22Rv1 (cell line): ENCODE measurements at regions not wholly inside any gene's neighbourhood (a gene's known extent, or its start where the extent isn't known, plus 50 kb on each side); places are given as distances from the start of the nearest gene placed in this dataset.

Experiments
- H3K27ac ChIP-seq: fragments of 450-650 bp; 2 replicates; pipeline ENCODE4 v1.5.1; 2017
- ZFX ChIP-seq: fragments of 450-650 bp; IDR thresholded peaks from 2 replicates; pipeline ENCODE4 v1.6.1; 2017; ENCODE audit warnings: antibody characterized with exemption, borderline replicate concordance
- TF ChIP-seq, protein P1 (sequence below): fragments of 450-650 bp; IDR thresholded peaks from 2 replicates; pipeline ENCODE4 v1.5.1; 2017; ENCODE audit warnings: mild to moderate bottlenecking

DNA sequence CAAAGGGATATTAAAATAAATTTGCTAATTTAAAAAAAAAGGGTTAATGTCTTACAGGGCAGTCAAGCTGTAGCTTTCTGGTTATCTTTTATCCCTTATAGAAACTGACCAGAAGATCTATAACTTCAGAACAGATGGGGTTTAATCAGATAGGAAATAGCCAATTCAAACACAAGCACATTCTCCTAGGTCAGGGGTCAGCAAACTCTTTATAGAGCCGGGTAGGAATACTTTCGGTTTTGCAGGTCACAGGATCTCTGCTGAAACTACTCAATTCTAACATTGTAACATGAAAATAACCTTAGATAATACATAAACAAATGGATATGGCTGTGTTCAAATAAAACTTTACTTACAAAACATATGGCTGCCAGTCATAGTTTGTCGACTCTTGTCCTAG lies 479.8 kb downstream of the ADRA2A start:
- H3K27ac ChIP-seq, result no peak overlapping the region
- no peak for TF ChIP-seq ZFX
- TF ChIP-seq, protein P1, sequence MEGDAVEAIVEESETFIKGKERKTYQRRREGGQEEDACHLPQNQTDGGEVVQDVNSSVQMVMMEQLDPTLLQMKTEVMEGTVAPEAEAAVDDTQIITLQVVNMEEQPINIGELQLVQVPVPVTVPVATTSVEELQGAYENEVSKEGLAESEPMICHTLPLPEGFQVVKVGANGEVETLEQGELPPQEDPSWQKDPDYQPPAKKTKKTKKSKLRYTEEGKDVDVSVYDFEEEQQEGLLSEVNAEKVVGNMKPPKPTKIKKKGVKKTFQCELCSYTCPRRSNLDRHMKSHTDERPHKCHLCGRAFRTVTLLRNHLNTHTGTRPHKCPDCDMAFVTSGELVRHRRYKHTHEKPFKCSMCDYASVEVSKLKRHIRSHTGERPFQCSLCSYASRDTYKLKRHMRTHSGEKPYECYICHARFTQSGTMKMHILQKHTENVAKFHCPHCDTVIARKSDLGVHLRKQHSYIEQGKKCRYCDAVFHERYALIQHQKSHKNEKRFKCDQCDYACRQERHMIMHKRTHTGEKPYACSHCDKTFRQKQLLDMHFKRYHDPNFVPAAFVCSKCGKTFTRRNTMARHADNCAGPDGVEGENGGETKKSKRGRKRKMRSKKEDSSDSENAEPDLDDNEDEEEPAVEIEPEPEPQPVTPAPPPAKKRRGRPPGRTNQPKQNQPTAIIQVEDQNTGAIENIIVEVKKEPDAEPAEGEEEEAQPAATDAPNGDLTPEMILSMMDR, result no peak

DNA sequence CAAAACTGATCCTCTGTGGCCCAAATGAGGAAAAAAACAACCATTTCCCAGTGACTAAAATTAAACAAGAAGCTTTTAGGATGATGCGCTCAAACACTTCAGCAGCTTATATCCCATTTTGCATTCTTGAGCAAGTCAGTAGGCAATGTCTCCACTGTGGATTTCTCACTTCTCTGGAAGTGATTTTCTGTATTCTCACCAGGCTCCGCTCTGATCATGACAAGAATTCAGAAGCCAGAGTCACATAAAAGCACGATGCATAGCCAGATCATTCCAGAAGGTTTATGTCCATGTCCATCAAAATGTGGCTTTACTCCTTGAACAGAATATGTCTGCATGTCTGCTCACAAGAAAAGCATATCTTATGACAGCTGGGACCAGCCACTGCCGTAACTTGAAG lies 481.4 kb downstream of the ADRA2A start:
- TF ChIP-seq, protein P1, result no peak
- H3K27ac ChIP-seq, result no peak overlapping the region

- no peak overlapping the region for H3K27ac ChIP-seq
- TF ChIP-seq ZFX, result no peak
- TF ChIP-seq, protein P1, result no peak
Measured at GRCh38 chr10:111560027-111560426, 483.2 kb downstream of the ADRA2A start.

DNA sequence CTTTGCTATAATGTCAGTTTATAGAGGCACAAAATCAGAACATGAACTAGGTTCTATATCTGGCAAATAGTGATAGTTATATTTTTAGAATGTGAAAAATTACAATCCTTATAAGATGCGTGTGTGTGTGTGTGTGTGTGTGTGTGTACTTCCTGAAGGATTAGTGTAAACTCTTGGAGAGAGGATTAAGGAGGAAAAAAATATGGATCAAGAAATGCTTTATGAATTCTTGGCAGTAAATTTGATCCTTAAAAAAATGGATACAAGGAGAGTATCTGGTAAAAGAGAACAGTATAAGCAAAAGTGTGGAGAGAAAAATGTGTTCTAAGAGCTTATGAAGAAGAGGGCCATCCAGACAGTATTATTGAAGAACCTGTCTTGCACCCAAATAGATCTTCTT lies 484.3 kb downstream of the ADRA2A start:
- no peak overlapping the region for H3K27ac ChIP-seq
- no peak for TF ChIP-seq ZFX
- TF ChIP-seq, protein P1, result no peak

DNA sequence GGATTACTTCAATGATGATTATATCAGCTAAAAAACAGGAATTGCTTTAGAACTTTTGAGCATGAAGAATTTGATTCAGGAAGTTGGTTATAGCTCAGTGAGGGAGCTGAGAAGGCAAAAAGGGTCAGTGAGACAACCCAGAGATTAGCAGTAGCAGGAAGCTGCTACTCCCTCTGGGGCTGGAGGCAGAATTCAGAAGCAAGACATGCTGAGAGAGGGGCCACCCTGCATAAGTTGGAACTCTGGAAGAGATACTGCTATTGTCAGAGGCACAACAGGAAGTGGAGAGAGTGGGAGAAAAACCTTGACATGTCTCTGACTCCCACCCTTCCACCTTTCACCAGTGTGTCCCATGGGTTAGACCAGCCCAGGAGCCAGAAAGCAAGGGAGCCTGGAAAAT lies 488.7 kb downstream of the ADRA2A start:
- TF ChIP-seq, protein P1, result no peak
- TF ChIP-seq ZFX, result no peak

DNA sequence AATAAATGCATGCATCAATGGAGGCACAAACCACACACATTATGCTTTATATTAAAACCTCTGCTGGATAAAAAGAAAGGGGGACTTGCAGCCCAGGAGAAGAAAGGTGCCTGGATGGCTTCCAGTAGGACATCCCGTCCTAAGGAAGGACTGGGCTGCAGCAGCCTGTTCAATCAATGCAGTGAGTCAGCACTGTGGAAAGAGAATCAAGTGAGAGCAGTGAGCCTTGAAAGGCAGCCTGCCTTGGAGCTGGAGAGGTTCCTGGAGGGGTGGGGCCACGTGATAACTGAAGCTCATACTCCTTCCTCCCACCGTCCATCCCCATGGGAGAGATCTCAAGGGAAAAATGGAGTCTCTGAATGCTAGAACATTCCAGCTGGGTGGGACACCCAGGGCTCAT lies 501.2 kb downstream of the ADRA2A start:
- TF ChIP-seq, protein P1, result no peak
- TF ChIP-seq ZFX, result no peak
- no peak overlapping the region for H3K27ac ChIP-seq

More for the DNA sequence above, 488.7 kb downstream of the ADRA2A start:
- no peak overlapping the region for H3K27ac ChIP-seq

DNA sequence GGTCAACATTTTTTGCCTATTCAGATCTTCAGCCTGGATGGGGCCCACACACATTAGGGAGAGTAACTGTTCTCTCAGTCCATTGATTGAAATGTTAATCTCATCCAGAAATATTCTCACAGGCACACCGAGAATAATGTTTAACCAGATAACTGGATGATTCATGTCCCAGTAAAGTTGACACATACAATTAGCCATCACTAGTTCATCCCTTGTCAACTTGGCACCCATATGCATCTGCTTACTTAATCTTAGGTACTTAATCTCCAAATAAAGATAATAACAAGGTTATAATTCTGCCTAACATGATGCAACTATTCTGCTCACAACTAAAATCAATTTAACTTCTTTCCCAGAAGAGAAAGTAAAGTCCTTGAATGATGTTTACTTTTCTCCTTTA lies 502.6 kb downstream of the ADRA2A start:
- no peak overlapping the region for H3K27ac ChIP-seq
- no peak for TF ChIP-seq ZFX
- TF ChIP-seq, protein P1, result no peak

DNA sequence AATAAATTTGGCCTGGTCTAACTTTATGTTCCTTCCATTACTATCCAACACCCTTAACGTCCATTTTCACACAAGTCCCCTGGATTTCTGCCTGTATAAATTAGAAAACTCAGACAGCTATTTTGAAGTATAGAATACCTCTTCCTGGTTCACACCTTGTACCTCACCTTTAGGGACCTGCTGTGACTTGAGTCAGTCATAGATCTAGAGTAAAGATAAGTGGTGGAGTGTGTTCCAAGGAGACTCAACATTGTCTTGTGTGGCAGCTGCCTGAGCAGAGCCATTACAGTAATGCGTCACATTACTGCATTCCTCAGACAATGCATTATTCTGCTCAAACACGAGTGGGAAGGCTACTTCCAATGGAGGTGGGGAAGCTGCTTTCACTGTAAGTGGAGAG lies 513.9 kb downstream of the ADRA2A start:
- H3K27ac ChIP-seq, result no peak overlapping the region
- TF ChIP-seq ZFX, result no peak
- TF ChIP-seq, protein P1, result no peak
